Neural progenitor cell (in vitro differentiated cells): ENCODE measurements at regions not wholly inside any gene's neighbourhood (a gene's known extent, or its start where the extent isn't known, plus 50 kb on each side); places are given as distances from the start of the nearest gene placed in this dataset.

ENCODE experiments used
- CTCF ChIP-seq: fragments of 200-600 bp; sonication (generic); IDR thresholded peaks from 2 replicates; pipeline ENCODE4 v1.5.1; 2017; ENCODE audit warnings: antibody characterized with exemption, mild to moderate bottlenecking
- EZH2 ChIP-seq: fragments of 200-600 bp; sonication (generic); IDR thresholded peaks from 2 replicates; pipeline ENCODE4 v1.6.1; 2017; ENCODE audit warnings: antibody characterized with exemption, mild to moderate bottlenecking, moderate library complexity
- EZH2phosphoT487 ChIP-seq: fragments of 200-600 bp; sonication (generic); IDR thresholded peaks from 2 replicates; pipeline ENCODE4 v1.6.1; 2017; ENCODE audit warnings: antibody characterized with exemption

- TF ChIP-seq CTCF (no peak), EZH2 (no peak), EZH2phosphoT487 (no peak)
Measured at GRCh38 chr17:63282455-63282854, 163.7 kb downstream of the CYB561 start.
